HL-60 (cell line): ENCODE measurements at regions not wholly inside any gene's neighbourhood (a gene's known extent, or its start where the extent isn't known, plus 50 kb on each side); places are given as distances from the start of the nearest gene placed in this dataset.

ENCODE experiments used
- DNase-seq, 2 experiments: peaks; one replicate each; pipeline ENCODE4 v3.0.0-alpha.2; 2010 to 2020; ENCODE audit warnings: low read depth in 1 of 2, low spot score in 1 of 2
- H3K27ac ChIP-seq: fragments of 250-450 bp; sonication (Bioruptor Pico); replicated peaks from 2 replicates; pipeline ENCODE4 v1.5.1; 2020; ENCODE audit warnings: mild to moderate bottlenecking, moderate library complexity
- H3K27me3 ChIP-seq: fragments of 250-450 bp; sonication (Bioruptor Pico); 2 replicates; pipeline ENCODE4 v1.5.1; 2021; ENCODE audit warnings: mild to moderate bottlenecking, moderate library complexity; ENCODE audit not compliant: insufficient read depth, poor library complexity, severe bottlenecking
- H3K4me3 ChIP-seq: replicated peaks from 2 replicates; pipeline ENCODE4 v1.5.1; 2011; ENCODE audit warnings: mild to moderate bottlenecking, control low read depth, low read length; ENCODE audit not compliant: insufficient read depth
- GABPA ChIP-seq: IDR thresholded peaks from 2 replicates; pipeline ENCODE4 v1.6.1; 2012; ENCODE audit warnings: low read depth
- POLR2AphosphoS5 ChIP-seq: IDR thresholded peaks from 2 replicates; pipeline ENCODE4 v1.6.1; 2012; ENCODE audit warnings: low read depth
- SPI1 ChIP-seq: IDR thresholded peaks from 2 replicates; pipeline ENCODE4 v1.6.1; 2012; ENCODE audit warnings: low read depth, mild to moderate bottlenecking, borderline replicate concordance
- TF ChIP-seq, protein P1 (sequence below): IDR thresholded peaks from one replicate; pipeline ENCODE4 v1.5.1; 2011; ENCODE audit warnings: low read length, control low read depth, inconsistent platforms; ENCODE audit not compliant: insufficient read depth
- TF ChIP-seq, protein P2 (sequence below): IDR thresholded peaks from 2 replicates; pipeline ENCODE4 v1.6.1; 2012; ENCODE audit warnings: low read depth; ENCODE audit not compliant: insufficient replicate concordance

DNA sequence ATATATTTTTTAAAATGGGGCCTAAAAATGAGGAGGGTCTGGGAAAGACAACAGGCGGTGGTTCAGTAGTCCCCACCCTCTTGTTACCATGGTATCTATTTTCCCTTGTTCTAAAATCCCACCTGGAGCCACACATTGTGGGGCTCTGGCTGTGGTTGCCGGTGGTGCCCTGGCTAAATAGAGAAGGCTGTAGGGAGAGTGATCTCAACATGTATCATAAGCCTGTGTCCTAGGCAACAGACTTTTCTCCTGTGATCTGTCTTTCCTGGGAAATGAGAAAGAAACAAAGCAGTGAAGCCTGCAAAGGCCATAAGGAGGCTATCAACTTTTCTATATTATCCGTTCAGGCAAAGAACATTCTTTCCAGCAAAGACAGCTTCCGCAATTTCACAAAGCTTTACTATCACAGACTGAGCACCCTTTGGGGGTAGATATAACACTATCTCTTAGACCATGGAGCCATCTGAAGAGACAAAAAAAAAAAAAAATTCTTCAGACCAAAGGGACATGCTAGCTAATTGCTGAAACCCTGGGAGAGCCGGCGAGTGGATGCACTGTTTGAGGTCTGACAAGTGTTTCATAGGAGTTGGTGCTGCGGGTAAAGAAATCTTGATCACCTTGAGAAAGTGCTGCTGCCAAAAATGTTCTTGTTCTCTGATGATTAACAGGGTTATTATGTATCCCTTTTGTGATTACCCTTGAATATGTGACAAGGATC lies 879.2 kb upstream of the DDX18 start:
- no peak overlapping the region for H3K4me3 ChIP-seq
- TF ChIP-seq GABPA (no peak), POLR2AphosphoS5 (no peak), SPI1 (no peak)
- TF ChIP-seq, protein P1, sequence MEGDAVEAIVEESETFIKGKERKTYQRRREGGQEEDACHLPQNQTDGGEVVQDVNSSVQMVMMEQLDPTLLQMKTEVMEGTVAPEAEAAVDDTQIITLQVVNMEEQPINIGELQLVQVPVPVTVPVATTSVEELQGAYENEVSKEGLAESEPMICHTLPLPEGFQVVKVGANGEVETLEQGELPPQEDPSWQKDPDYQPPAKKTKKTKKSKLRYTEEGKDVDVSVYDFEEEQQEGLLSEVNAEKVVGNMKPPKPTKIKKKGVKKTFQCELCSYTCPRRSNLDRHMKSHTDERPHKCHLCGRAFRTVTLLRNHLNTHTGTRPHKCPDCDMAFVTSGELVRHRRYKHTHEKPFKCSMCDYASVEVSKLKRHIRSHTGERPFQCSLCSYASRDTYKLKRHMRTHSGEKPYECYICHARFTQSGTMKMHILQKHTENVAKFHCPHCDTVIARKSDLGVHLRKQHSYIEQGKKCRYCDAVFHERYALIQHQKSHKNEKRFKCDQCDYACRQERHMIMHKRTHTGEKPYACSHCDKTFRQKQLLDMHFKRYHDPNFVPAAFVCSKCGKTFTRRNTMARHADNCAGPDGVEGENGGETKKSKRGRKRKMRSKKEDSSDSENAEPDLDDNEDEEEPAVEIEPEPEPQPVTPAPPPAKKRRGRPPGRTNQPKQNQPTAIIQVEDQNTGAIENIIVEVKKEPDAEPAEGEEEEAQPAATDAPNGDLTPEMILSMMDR = no peak
- TF ChIP-seq, protein P2, sequence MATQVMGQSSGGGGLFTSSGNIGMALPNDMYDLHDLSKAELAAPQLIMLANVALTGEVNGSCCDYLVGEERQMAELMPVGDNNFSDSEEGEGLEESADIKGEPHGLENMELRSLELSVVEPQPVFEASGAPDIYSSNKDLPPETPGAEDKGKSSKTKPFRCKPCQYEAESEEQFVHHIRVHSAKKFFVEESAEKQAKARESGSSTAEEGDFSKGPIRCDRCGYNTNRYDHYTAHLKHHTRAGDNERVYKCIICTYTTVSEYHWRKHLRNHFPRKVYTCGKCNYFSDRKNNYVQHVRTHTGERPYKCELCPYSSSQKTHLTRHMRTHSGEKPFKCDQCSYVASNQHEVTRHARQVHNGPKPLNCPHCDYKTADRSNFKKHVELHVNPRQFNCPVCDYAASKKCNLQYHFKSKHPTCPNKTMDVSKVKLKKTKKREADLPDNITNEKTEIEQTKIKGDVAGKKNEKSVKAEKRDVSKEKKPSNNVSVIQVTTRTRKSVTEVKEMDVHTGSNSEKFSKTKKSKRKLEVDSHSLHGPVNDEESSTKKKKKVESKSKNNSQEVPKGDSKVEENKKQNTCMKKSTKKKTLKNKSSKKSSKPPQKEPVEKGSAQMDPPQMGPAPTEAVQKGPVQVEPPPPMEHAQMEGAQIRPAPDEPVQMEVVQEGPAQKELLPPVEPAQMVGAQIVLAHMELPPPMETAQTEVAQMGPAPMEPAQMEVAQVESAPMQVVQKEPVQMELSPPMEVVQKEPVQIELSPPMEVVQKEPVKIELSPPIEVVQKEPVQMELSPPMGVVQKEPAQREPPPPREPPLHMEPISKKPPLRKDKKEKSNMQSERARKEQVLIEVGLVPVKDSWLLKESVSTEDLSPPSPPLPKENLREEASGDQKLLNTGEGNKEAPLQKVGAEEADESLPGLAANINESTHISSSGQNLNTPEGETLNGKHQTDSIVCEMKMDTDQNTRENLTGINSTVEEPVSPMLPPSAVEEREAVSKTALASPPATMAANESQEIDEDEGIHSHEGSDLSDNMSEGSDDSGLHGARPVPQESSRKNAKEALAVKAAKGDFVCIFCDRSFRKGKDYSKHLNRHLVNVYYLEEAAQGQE = no peak
- DNase-seq = no peak
- H3K27me3 ChIP-seq = no peaks in the 10 kb centered on the region
- H3K27ac ChIP-seq = no peak overlapping the region

- TF ChIP-seq SPI1 = no peak
- TF ChIP-seq, protein P1 = no peak
- TF ChIP-seq GABPA = no peak
- TF ChIP-seq, protein P2 = no peak
- TF ChIP-seq POLR2AphosphoS5 = no peak
- DNase-seq = no peak
- Histone ChIP-seq H3K4me3 (no peak overlapping the region), H3K27ac (no peak overlapping the region), H3K27me3 (no peaks in the 10 kb centered on the region)
These were observed 866.2 kb upstream of the DDX18 start for GRCh38 chr2:116948258-116948657.

DNA sequence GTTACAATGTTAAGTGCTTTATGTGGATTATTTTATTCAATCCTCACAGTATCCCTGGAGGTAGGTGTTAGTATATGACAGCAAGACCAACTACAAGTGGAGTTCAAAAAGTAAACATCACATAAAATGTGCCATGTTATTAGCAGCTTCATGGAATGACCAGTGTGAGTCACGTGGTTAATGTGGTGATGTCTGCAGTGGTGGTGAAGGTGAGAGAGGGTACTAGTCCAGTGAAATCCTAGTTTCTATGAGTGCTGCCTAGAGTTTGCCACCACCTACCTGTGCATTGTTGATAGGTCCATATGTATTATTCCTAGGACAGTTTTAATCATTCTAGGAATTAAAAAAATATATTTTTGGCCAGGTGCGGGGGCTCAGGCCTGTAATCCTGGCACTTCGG lies 865.2 kb upstream of the DDX18 start:
- Histone ChIP-seq H3K4me3 (no peak overlapping the region), H3K27me3 (no peaks in the 10 kb centered on the region), H3K27ac (no peak overlapping the region)
- DNase-seq = no peak
- TF ChIP-seq, protein P2 = no peak
- TF ChIP-seq GABPA = no peak
- TF ChIP-seq POLR2AphosphoS5 = no peak
- TF ChIP-seq, protein P1 = no peak
- no peak for TF ChIP-seq SPI1
